SK-N-MC (cell line): ENCODE measurements at regions not wholly inside any gene's neighbourhood (a gene's known extent, or its start where the extent isn't known, plus 50 kb on each side); places are given as distances from the start of the nearest gene placed in this dataset.

ENCODE experiments used
- EZH2 ChIP-seq: fragments of 200-600 bp; sonication (generic); IDR thresholded peaks from one replicate; pipeline ENCODE4 v1.6.1; 2017; ENCODE audit warnings: antibody characterized with exemption
- POLR2AphosphoS5 ChIP-seq: IDR thresholded peaks from 2 replicates; pipeline ENCODE4 v1.6.1; 2012; ENCODE audit warnings: mild to moderate bottlenecking, low read depth, low read length, borderline replicate concordance

- TF ChIP-seq POLR2AphosphoS5: no peak
- no peak for TF ChIP-seq EZH2
Observed at GRCh38 chr16:73537921-73538320, 490.0 kb upstream of the ZFHX3 start.
